ENCODE measurements at regions not wholly inside any gene's neighbourhood (a gene's known extent, or its start where the extent isn't known, plus 50 kb on each side); places are given as distances from the start of the nearest gene placed in this dataset.

- TF ChIP-seq KDM5A (IDR thresholded peaks at IDR 0.05; ENCODE audit: low read length) = no peak
- TF ChIP-seq TBP (IDR thresholded peaks at IDR 0.05; ENCODE audit: low read depth, low read length) = no peak
These were observed 51.4 kb upstream of the ACTRT2 start (continued) for GRCh38 chr1:2969845-2970291.
